K562 (cell line): ENCODE measurements at regions not wholly inside any gene's neighbourhood (a gene's known extent, or its start where the extent isn't known, plus 50 kb on each side); places are given as distances from the start of the nearest gene placed in this dataset.

Source experiments
- ATAC-seq: fragments of 200-7000 bp; cut with Tn5 transposase; 3 replicates; pipeline ENCODE4 v1.9.1; 2020; ENCODE audit warnings: moderate library complexity
- BruUV-seq: library from RNA; stranded (reverse); fragments of 400-500 nt; replicated peaks from 2 replicates; lab custom pipeline; 2021; lab: Mats Ljungman, UMichigan
- CTCF ChIA-PET: fragments of 300-600 bp; formaldehyde crosslinking; extraction: SDS; loops from one replicate; lab custom pipeline; 2021; ENCODE audit warnings: low intra/inter-chr PET ratio; lab: Yijun Ruan, JAX
- POLR2A ChIA-PET: fragments of 300-600, 350-650 bp; sonication (Branson Sonifier 250); formaldehyde crosslinking; extraction: SDS; loops from one replicate; lab custom pipeline; 2021; ENCODE audit warnings: antibody characterized with exemption, inconsistent platforms; lab: Yijun Ruan, JAX
- DNase-seq, 4 experiments: peaks; one replicate each; pipeline versions ENCODE4 v3.0.0 to v3.0.0-alpha.2; 2011 to 2018; ENCODE audit warnings: low spot score in 3 of 4, mixed read lengths in 3 of 4; ENCODE audit errors: extremely low read depth in 1 of 4
- FAIRE-seq: peaks from 2 replicates; lab custom pipeline; 2011; peaks lifted over from hg19 to GRCh38; lab: Jason Lieb, UNC
- H2AFZ ChIP-seq: 2 replicates; pipeline ENCODE4 v1.6.0; 2011; ENCODE audit warnings: low read depth, low read length, control low read depth, inconsistent platforms
- H3K27ac ChIP-seq: fragments of 200-600 bp; 3 replicates; pipeline ENCODE4 v1.8.0; 2011; ENCODE audit warnings: low read depth, mild to moderate bottlenecking, control low read depth, inconsistent platforms, low read length, moderate library complexity, mixed read lengths; ENCODE audit errors: extremely low read depth
- H3K27me3 ChIP-seq, 2 experiments: fragments of 300-600 bp in 1 of 2; 2 replicates in 1 of 2; 3 replicates in 1 of 2; pipeline versions ENCODE4 v1.6.0 to v1.8.0; 2011; ENCODE audit warnings: inconsistent platforms in 2 of 2, low read length in 2 of 2, mild to moderate bottlenecking in 1 of 2, mixed read lengths in 1 of 2, moderate library complexity in 1 of 2; ENCODE audit not compliant: control insufficient read depth in 2 of 2, insufficient read depth in 2 of 2
- H3K36me3 ChIP-seq: fragments of 300-600 bp; 3 replicates; pipeline ENCODE4 v1.8.0; 2011; ENCODE audit warnings: mild to moderate bottlenecking, low read length, inconsistent platforms; ENCODE audit not compliant: control insufficient read depth, insufficient read depth
- H3K4me1 ChIP-seq, 2 experiments: fragments of 200-600 bp in 1 of 2; replicated peaks in 1 of 2; 2 replicates in 1 of 2; 3 replicates in 1 of 2; pipeline versions ENCODE4 v1.5.1 to v1.8.0; 2011; ENCODE audit warnings: inconsistent platforms in 2 of 2, low read length in 2 of 2, mild to moderate bottlenecking in 1 of 2, mixed read lengths in 1 of 2, moderate library complexity in 1 of 2; ENCODE audit not compliant: control insufficient read depth in 2 of 2, insufficient read depth in 2 of 2
- H3K4me2 ChIP-seq: 2 replicates; pipeline ENCODE4 v1.6.1; 2011; ENCODE audit warnings: low read length, control low read depth, inconsistent platforms, mixed read lengths; ENCODE audit not compliant: insufficient read depth
- H3K4me3 ChIP-seq: fragments of 200-600 bp; sonication (generic), shearing (Covaris generic); 2 replicates; pipeline ENCODE4 v1.5.1; 2016; ENCODE audit warnings: control low read depth, inconsistent platforms
- H3K79me2 ChIP-seq: fragments of 200-600 bp; 3 replicates; pipeline ENCODE4 v1.8.0; 2011; ENCODE audit warnings: low read length, inconsistent platforms; ENCODE audit not compliant: control insufficient read depth, insufficient read depth
- H3K9ac ChIP-seq, 2 experiments: 2 replicates each; pipeline versions ENCODE4 v1.6.0 to v1.6.1; 2011; ENCODE audit warnings: low read depth in 2 of 2, low read length in 2 of 2, control low read depth in 1 of 2, inconsistent platforms in 1 of 2, mild to moderate bottlenecking in 1 of 2, mixed read lengths in 1 of 2; ENCODE audit not compliant: insufficient read depth in 1 of 2
- H3K9me1 ChIP-seq: one replicate; pipeline ENCODE4 v1.6.0; 2011; ENCODE audit warnings: inconsistent platforms, mild to moderate bottlenecking, low read length, moderate library complexity; ENCODE audit not compliant: control insufficient read depth, insufficient read depth
- H3K9me3 ChIP-seq: replicated peaks from 2 replicates; pipeline ENCODE4 v1.5.1; 2011; ENCODE audit warnings: low read depth, low read length, inconsistent platforms; ENCODE audit not compliant: control insufficient read depth, insufficient read depth
- H4K20me1 ChIP-seq: replicated peaks from 2 replicates; pipeline ENCODE4 v1.6.1; 2011; ENCODE audit warnings: low read length, inconsistent platforms, mixed read lengths; ENCODE audit not compliant: control insufficient read depth, insufficient read depth
- HDAC2 ChIP-seq: fragments of 450-650 bp; IDR thresholded peaks from 2 replicates; pipeline ENCODE4 v1.6.1; 2016; ENCODE audit warnings: mild to moderate bottlenecking
- HIVEP1 ChIP-seq: fragments of 250-450 bp; sonication (Bioruptor Pico); IDR thresholded peaks from 2 replicates; pipeline ENCODE4 v1.4.0; 2020; ENCODE audit warnings: mild to moderate bottlenecking
- HMGN3 ChIP-seq: IDR thresholded peaks from 2 replicates; pipeline ENCODE4 v1.6.1; 2011; ENCODE audit warnings: borderline replicate concordance, low read depth, mild to moderate bottlenecking, mixed read lengths, low read length; ENCODE audit not compliant: insufficient read length; ENCODE audit errors: extremely low read depth
- MCM7 ChIP-seq, 2 experiments: fragments of 450-650 bp; IDR thresholded peaks; 2 replicates each; pipeline ENCODE4 v1.6.1; 2016 to 2018
- NFYB ChIP-seq: IDR thresholded peaks from 2 replicates; pipeline ENCODE4 v1.6.1; 2011; ENCODE audit warnings: mild to moderate bottlenecking, moderate library complexity; ENCODE audit not compliant: insufficient read length; ENCODE audit errors: extremely low read depth
- STAG1 ChIP-seq: sonication (generic); formaldehyde crosslinking; IDR thresholded peaks from 2 replicates; pipeline ENCODE4 v1.5.0; 2020; ENCODE audit warnings: missing genetic modification reagents, borderline replicate concordance
- ZFP36 ChIP-seq: fragments of 150-350 bp; IDR thresholded peaks from 2 replicates; pipeline ENCODE4 v1.6.1; 2018; ENCODE audit warnings: low read length, low read depth; ENCODE audit not compliant: partially characterized antibody
- ZNF3 ChIP-seq: fragments of 250-450 bp; sonication (Bioruptor Pico); IDR thresholded peaks from 2 replicates; pipeline ENCODE4 v1.5.0; 2021; ENCODE audit warnings: mild to moderate bottlenecking, moderate library complexity
- ZNF41 ChIP-seq: fragments of 250-450 bp; sonication (Bioruptor Pico); conservative IDR thresholded peaks from 2 replicates; pipeline ENCODE4 v1.4.0; 2020; ENCODE audit warnings: mild to moderate bottlenecking
- WGBS: fragments of 100-300 bp; shearing (Covaris generic); methylation state at CpG from one replicate; pipeline ENCODE4 v1.1.6; 2016; ENCODE audit warnings: low coverage, mixed read lengths; ENCODE audit not compliant: insufficient coverage; ENCODE audit errors: missing lambda C conversion rate; 5-methylcytosine and 5-hydroxymethylcytosine counted together
- in situ Hi-C: fragments of 300-500 bp; cut with MboI; formaldehyde crosslinking; loops from 4 replicates; pipeline ENCODE4 v1.15.0; 2018; ENCODE audit warnings: inconsistent platforms, mixed read lengths
- intact Hi-C: fragments of 100-400 bp; cut with micrococcal nuclease; formaldehyde crosslinking; loops from 2 replicates; pipeline ENCODE4 v1.14.2; 2022
- TF ChIP-seq, protein P1 (sequence below): fragments of 250-450 bp; sonication (Bioruptor Pico); IDR thresholded peaks from 2 replicates; pipeline ENCODE4 v1.4.0; 2020; ENCODE audit warnings: mild to moderate bottlenecking
- TF ChIP-seq, protein P2 (sequence below): sonication (generic); formaldehyde crosslinking; IDR thresholded peaks from 2 replicates; pipeline ENCODE4 v1.8.0; 2022; ENCODE audit warnings: missing genetic modification reagents, mild to moderate bottlenecking, borderline replicate concordance
- TF ChIP-seq, protein P3 (sequence below): sonication (generic); formaldehyde crosslinking; IDR thresholded peaks from 2 replicates; pipeline ENCODE4 v1.5.0; 2020; ENCODE audit warnings: missing genetic modification reagents
- TF ChIP-seq, protein P4 (sequence below): fragments of 450-650 bp; IDR thresholded peaks from 2 replicates; pipeline ENCODE4 v1.6.1; 2017; ENCODE audit warnings: antibody characterized with exemption
- TF ChIP-seq, protein P5 (sequence below): sonication (generic); formaldehyde crosslinking; IDR thresholded peaks from 2 replicates; pipeline ENCODE4 v1.8.0; 2023; ENCODE audit warnings: mild to moderate bottlenecking, missing genetic modification reagents
- TF ChIP-seq, protein P6 (sequence below): fragments of 450-650 bp; IDR thresholded peaks from 2 replicates; pipeline ENCODE4 v1.6.1; 2016; ENCODE audit warnings: missing biosample characterization, missing genetic modification characterization

DNA sequence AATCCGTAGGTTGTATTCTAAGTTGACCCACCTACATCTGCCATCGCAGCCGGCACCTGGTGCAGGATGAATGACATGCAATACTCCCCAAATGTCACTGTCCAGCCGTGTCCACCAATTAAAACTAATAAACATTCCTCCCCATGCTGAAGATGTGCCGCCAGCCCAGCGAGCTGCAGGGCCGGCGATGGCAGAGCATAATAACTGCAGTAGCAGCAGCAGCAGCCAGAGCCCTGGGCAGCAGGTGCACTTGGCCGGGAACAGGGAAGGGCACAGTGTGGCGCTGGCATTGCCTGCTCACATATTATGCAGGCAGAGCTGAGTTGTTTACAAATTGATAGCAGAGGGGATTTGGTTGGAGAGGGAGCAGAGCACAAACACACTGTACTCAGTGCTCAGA is 754.9 kb downstream of the OLFM4 start:
- BruUV-seq, result no TSS peak
- Histone ChIP-seq H3K4me3 (no peak overlapping the region), H3K9ac (no peak overlapping the region), H3K79me2 (no peaks in the 10 kb centered on the region), H3K27me3 (no peaks in the 10 kb centered on the region), H4K20me1 (no peaks in the 10 kb centered on the region), H3K27ac (no peak overlapping the region), H3K9me1 (no peaks in the 10 kb centered on the region), H3K4me2 (no peak overlapping the region), H2AFZ (no peak overlapping the region), H3K9me3 (no peaks in the 10 kb centered on the region), H3K36me3 (no peaks in the 10 kb centered on the region), H3K4me1 (no peaks in the 10 kb centered on the region)
- in situ Hi-C loops, result no loop called here
- ChIA-PET POLR2A (no interaction called here), CTCF (no interaction called here)
- intact Hi-C loops, result no loop called here
- ATAC-seq (no peak), DNase-seq (no peak), FAIRE-seq (no peak)
- WGBS, result 0% methylated on average over 4 of the region's 10 CpGs
- TF ChIP-seq ZNF41 (CRISPR knock-in tag) (no peak), NFYB (no peak), ZFP36 (no peak), HDAC2 (no peak), HMGN3 (no peak), STAG1 (CRISPR knock-in tag) (no peak), MCM7 (IDR thresholded peaks at IDR 0.05) (no peak), HIVEP1 (CRISPR knock-in tag) (no peak), ZNF3 (CRISPR knock-in tag) (no peak)
- TF ChIP-seq, protein P1, sequence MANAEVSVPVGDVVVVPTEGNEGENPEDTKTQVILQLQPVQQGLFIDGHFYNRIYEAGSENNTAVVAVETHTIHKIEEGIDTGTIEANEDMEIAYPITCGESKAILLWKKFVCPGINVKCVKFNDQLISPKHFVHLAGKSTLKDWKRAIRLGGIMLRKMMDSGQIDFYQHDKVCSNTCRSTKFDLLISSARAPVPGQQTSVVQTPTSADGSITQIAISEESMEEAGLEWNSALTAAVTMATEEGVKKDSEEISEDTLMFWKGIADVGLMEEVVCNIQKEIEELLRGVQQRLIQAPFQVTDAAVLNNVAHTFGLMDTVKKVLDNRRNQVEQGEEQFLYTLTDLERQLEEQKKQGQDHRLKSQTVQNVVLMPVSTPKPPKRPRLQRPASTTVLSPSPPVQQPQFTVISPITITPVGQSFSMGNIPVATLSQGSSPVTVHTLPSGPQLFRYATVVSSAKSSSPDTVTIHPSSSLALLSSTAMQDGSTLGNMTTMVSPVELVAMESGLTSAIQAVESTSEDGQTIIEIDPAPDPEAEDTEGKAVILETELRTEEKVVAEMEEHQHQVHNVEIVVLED (CRISPR knock-in tag), result no peak
- TF ChIP-seq, protein P2, sequence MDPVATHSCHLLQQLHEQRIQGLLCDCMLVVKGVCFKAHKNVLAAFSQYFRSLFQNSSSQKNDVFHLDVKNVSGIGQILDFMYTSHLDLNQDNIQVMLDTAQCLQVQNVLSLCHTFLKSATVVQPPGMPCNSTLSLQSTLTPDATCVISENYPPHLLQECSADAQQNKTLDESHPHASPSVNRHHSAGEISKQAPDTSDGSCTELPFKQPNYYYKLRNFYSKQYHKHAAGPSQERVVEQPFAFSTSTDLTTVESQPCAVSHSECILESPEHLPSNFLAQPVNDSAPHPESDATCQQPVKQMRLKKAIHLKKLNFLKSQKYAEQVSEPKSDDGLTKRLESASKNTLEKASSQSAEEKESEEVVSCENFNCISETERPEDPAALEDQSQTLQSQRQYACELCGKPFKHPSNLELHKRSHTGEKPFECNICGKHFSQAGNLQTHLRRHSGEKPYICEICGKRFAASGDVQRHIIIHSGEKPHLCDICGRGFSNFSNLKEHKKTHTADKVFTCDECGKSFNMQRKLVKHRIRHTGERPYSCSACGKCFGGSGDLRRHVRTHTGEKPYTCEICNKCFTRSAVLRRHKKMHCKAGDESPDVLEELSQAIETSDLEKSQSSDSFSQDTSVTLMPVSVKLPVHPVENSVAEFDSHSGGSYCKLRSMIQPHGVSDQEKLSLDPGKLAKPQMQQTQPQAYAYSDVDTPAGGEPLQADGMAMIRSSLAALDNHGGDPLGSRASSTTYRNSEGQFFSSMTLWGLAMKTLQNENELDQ (CRISPR knock-in tag), result no peak
- TF ChIP-seq, protein P3, sequence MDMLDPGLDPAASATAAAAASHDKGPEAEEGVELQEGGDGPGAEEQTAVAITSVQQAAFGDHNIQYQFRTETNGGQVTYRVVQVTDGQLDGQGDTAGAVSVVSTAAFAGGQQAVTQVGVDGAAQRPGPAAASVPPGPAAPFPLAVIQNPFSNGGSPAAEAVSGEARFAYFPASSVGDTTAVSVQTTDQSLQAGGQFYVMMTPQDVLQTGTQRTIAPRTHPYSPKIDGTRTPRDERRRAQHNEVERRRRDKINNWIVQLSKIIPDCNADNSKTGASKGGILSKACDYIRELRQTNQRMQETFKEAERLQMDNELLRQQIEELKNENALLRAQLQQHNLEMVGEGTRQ, result no peak
- TF ChIP-seq, protein P4, sequence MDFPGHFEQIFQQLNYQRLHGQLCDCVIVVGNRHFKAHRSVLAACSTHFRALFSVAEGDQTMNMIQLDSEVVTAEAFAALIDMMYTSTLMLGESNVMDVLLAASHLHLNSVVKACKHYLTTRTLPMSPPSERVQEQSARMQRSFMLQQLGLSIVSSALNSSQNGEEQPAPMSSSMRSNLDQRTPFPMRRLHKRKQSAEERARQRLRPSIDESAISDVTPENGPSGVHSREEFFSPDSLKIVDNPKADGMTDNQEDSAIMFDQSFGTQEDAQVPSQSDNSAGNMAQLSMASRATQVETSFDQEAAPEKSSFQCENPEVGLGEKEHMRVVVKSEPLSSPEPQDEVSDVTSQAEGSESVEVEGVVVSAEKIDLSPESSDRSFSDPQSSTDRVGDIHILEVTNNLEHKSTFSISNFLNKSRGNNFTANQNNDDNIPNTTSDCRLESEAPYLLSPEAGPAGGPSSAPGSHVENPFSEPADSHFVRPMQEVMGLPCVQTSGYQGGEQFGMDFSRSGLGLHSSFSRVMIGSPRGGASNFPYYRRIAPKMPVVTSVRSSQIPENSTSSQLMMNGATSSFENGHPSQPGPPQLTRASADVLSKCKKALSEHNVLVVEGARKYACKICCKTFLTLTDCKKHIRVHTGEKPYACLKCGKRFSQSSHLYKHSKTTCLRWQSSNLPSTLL, result no peak
- TF ChIP-seq, protein P5, sequence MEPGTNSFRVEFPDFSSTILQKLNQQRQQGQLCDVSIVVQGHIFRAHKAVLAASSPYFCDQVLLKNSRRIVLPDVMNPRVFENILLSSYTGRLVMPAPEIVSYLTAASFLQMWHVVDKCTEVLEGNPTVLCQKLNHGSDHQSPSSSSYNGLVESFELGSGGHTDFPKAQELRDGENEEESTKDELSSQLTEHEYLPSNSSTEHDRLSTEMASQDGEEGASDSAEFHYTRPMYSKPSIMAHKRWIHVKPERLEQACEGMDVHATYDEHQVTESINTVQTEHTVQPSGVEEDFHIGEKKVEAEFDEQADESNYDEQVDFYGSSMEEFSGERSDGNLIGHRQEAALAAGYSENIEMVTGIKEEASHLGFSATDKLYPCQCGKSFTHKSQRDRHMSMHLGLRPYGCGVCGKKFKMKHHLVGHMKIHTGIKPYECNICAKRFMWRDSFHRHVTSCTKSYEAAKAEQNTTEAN (CRISPR knock-in tag), result no peak
- TF ChIP-seq, protein P6, sequence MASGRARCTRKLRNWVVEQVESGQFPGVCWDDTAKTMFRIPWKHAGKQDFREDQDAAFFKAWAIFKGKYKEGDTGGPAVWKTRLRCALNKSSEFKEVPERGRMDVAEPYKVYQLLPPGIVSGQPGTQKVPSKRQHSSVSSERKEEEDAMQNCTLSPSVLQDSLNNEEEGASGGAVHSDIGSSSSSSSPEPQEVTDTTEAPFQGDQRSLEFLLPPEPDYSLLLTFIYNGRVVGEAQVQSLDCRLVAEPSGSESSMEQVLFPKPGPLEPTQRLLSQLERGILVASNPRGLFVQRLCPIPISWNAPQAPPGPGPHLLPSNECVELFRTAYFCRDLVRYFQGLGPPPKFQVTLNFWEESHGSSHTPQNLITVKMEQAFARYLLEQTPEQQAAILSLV, result no peak
